C4-2B (cell line): ENCODE measurements at regions not wholly inside any gene's neighbourhood (a gene's known extent, or its start where the extent isn't known, plus 50 kb on each side); places are given as distances from the start of the nearest gene placed in this dataset.

Source experiments
- CTCF ChIP-seq: fragments of 450-650 bp; conservative IDR thresholded peaks from 2 replicates; pipeline ENCODE4 v1.5.1; 2017; ENCODE audit warnings: mild to moderate bottlenecking
- ZFX ChIP-seq: fragments of 450-650 bp; IDR thresholded peaks from 2 replicates; pipeline ENCODE4 v1.6.1; 2017

DNA sequence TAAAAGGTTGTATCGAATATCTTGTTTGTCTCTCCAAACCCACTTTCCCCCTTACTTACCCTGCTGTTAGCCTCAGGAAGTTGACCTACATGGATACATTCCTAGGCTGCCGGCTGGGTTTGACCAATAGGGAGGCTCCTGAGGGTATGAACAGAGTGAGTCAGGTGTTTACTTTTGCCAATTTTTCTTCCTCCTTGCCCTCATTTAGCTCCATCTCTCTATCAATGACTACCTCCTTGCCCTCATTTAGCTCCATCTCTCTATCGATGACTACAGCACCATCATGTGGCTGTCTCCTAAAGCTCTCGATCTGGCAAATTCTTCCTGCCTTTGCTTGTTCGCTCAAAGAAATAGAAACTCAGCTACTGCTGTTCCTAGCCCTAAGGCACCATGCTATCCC is 571.9 kb upstream of the CRIM1 start:
- TF ChIP-seq CTCF: peak; percentile 29
- TF ChIP-seq ZFX: no peak
